Liver (tissue), 3 donors: ENCODE measurements at regions not wholly inside any gene's neighbourhood (a gene's known extent, or its start where the extent isn't known, plus 50 kb on each side); places are given as distances from the start of the nearest gene placed in this dataset.

Experiments
- ATF3 ChIP-seq: IDR thresholded peaks from 2 replicates; pipeline ENCODE4 v1.6.1; 2016; ENCODE audit warnings: antibody characterized with exemption
- CTCF ChIP-seq: fragments of 150-350 bp; IDR thresholded peaks from 2 replicates; pipeline ENCODE4 v1.5.1; 2017; ENCODE audit warnings: improper control_type of control experiment, low read depth, low read length; ENCODE audit not compliant: missing input control
- EGR1 ChIP-seq, 2 donors: IDR thresholded peaks; 2 replicates each; pipeline ENCODE4 v1.6.1; 2016 to 2018; ENCODE audit warnings: antibody characterized with exemption in 2 of 2, low read depth in 2 of 2
- FOXA1 ChIP-seq: IDR thresholded peaks from 2 replicates; pipeline ENCODE4 v1.6.1; 2016; ENCODE audit warnings: antibody characterized with exemption
- GABPA ChIP-seq, 2 donors: IDR thresholded peaks in 1 of 2; conservative IDR thresholded peaks in 1 of 2; 2 replicates each; pipeline ENCODE4 v1.6.1; 2016; ENCODE audit warnings: antibody characterized with exemption in 2 of 2, mild to moderate bottlenecking in 1 of 2, moderate library complexity in 1 of 2
- HNF4A ChIP-seq, 2 donors: conservative IDR thresholded peaks; 2 replicates each; pipeline ENCODE4 v1.6.1; 2016; ENCODE audit warnings: antibody characterized with exemption in 2 of 2, mild to moderate bottlenecking in 2 of 2
- MAX ChIP-seq: IDR thresholded peaks from 2 replicates; pipeline ENCODE4 v1.6.1; 2016; ENCODE audit warnings: antibody characterized with exemption
- REST ChIP-seq: IDR thresholded peaks from 2 replicates; pipeline ENCODE4 v1.6.1; 2016; ENCODE audit warnings: antibody characterized with exemption, mild to moderate bottlenecking
- RXRA ChIP-seq, 2 donors: IDR thresholded peaks; 2 replicates each; pipeline ENCODE4 v1.6.1; 2017 to 2018; ENCODE audit warnings: antibody characterized with exemption in 2 of 2, mild to moderate bottlenecking in 1 of 2
- TAF1 ChIP-seq: conservative IDR thresholded peaks from 2 replicates; pipeline ENCODE4 v1.6.1; 2016; ENCODE audit warnings: antibody characterized with exemption, mild to moderate bottlenecking
- ZBTB33 ChIP-seq: IDR thresholded peaks from 2 replicates; pipeline ENCODE4 v1.6.1; 2016; ENCODE audit warnings: antibody characterized with exemption
- donor health status: healthy.
- donor health status: healthy.

- TF ChIP-seq CTCF: no peak
- no peak for TF ChIP-seq ZBTB33
- no peak for TF ChIP-seq EGR1 (IDR thresholded peaks at IDR 0.05; ENCODE audit: low read depth in 2 of 2)
- no peak for TF ChIP-seq MAX
- no peak for TF ChIP-seq REST
- no peak for TF ChIP-seq ATF3
- no peak for TF ChIP-seq GABPA (IDR thresholded peaks at IDR 0.05 in 1 of 2, conservative IDR thresholded peaks at IDR 0.05 in 1 of 2)
- no peak for TF ChIP-seq TAF1
- no peak for TF ChIP-seq RXRA (IDR thresholded peaks at IDR 0.05)
- TF ChIP-seq FOXA1: no peak
- TF ChIP-seq HNF4A (conservative IDR thresholded peaks at IDR 0.05): no peak
Measured at GRCh38 chr1:43052322-43052721, 93.7 kb upstream of the SLC2A1 start.
